Adrenal gland (tissue), 9 donors: ENCODE measurements at regions not wholly inside any gene's neighbourhood (a gene's known extent, or its start where the extent isn't known, plus 50 kb on each side); places are given as distances from the start of the nearest gene placed in this dataset.

Source experiments
- DNase-seq, 7 donors: peaks; one replicate each; pipeline ENCODE4 v3.0.0-alpha.2; 2019 to 2020
- H3K27ac ChIP-seq, 5 donors: fragments of 200-600 bp; sonication (generic) in 4 of 5; 1 replicate in 3 of 5; 2 replicates in 2 of 5; pipeline versions ENCODE4 v1.5.1 to v1.8.0; 2016 to 2020; ENCODE audit warnings: mild to moderate bottlenecking in 1 of 5
- H3K27me3 ChIP-seq: fragments of 200-600 bp; 2 replicates; pipeline ENCODE4 v1.8.0; 2021
- H3K36me3 ChIP-seq, 2 donors: fragments of 200-600 bp; replicated peaks in 1 of 2; 1 replicate in 1 of 2; 2 replicates in 1 of 2; pipeline versions ENCODE4 v1.5.1 to v1.8.0; 2018 to 2022
- H3K4me1 ChIP-seq, 2 donors: fragments of 200-600 bp; replicated peaks in 1 of 2; 1 replicate in 1 of 2; 2 replicates in 1 of 2; pipeline versions ENCODE4 v1.5.1 to v1.8.0; 2018 to 2021
- H3K4me3 ChIP-seq, 4 donors: fragments of 200-600 bp; sonication (generic) in 3 of 4; one replicate each; pipeline ENCODE4 v1.5.1; 2016 to 2018
- H3K9me3 ChIP-seq, 3 donors: fragments of 200-600 bp; sonication (generic) in 1 of 3; replicated peaks in 1 of 3; 1 replicate in 2 of 3; 2 replicates in 1 of 3; pipeline versions ENCODE4 v1.5.1 to v1.8.0; 2016 to 2021
- CTCF ChIP-seq, 6 experiments: fragments of 450-650 bp in 4 of 6; fragments of 200-600 bp in 2 of 6; sonication (generic) in 1 of 6; IDR thresholded peaks; 1 replicate in 5 of 6; 2 replicates in 1 of 6; pipeline versions ENCODE4 v1.5.1 to v1.8.0; 2016 to 2021; ENCODE audit warnings: antibody characterized with exemption in 6 of 6, mild to moderate bottlenecking in 2 of 6, moderate library complexity in 1 of 6
- POLR2A ChIP-seq, 2 donors: fragments of 450-650 bp; IDR thresholded peaks; one replicate each; pipeline ENCODE4 v1.6.1; 2017; ENCODE audit warnings: antibody characterized with exemption in 2 of 2, mild to moderate bottlenecking in 2 of 2, moderate library complexity in 1 of 2
- WGBS, 4 donors: extraction: QIAGEN DNeasy Blood & Tissue Kit in 2 of 4; methylation state at CpG; one replicate each; pipeline versions ENCODE4 v1.1.5 to v1.1.7; 2013 to 2017; 5-methylcytosine and 5-hydroxymethylcytosine counted together
- intact Hi-C, 2 donors: fragments of 100-400 bp; cut with DNase I; formaldehyde crosslinking; loops; one replicate each; pipeline versions ENCODE4 v1.14.1 to v1.15.0; 2022 to 2023
- donor health status: healthy with polysubstance abuse.
- donor health status: Bipolar disorder and iron deficiency.
- donor health status: DM: yes; HTN: yes; CAD: no.
- donor health status: DM: no; HTN: no; CAD: no.
- donor health status: DM: no; HTN: no; CAD: no.

GRCh38 chr7:67407392-67408071 is 410.9 kb downstream of the TYW1 start:
- H3K9me3 ChIP-seq = no peaks in the 10 kb centered on the region
- no peaks in the 10 kb centered on the region for H3K4me1 ChIP-seq
- TF ChIP-seq POLR2A (IDR thresholded peaks at IDR 0.05) = no peak
- TF ChIP-seq CTCF (IDR thresholded peaks at IDR 0.05) = no peak
- H3K4me3 ChIP-seq = no peak overlapping the region
- DNase-seq = no peak
- intact Hi-C loops = no loop called here
- no peaks in the 10 kb centered on the region for H3K36me3 ChIP-seq
- H3K27me3 ChIP-seq = no peaks in the 10 kb centered on the region
- H3K27ac ChIP-seq = no peak overlapping the region
- WGBS, 4 donors = 71 to 92% (median 85%) methylated on average over 9 of the region's 9 CpGs

- no peak for DNase-seq
- TF ChIP-seq POLR2A (IDR thresholded peaks at IDR 0.05) = no peak
- TF ChIP-seq CTCF (IDR thresholded peaks at IDR 0.05) = no peak
- Histone ChIP-seq H3K9me3 (no peaks in the 10 kb centered on the region), H3K36me3 (no peaks in the 10 kb centered on the region), H3K27ac (no peak overlapping the region), H3K27me3 (no peaks in the 10 kb centered on the region), H3K4me3 (no peak overlapping the region), H3K4me1 (no peaks in the 10 kb centered on the region)
- intact Hi-C loops = no loop called here
Observed at GRCh38 chr7:67408109-67408508, 411.5 kb downstream of the TYW1 start.

- Histone ChIP-seq H3K27ac (no peak overlapping the region), H3K4me1 (no peaks in the 10 kb centered on the region), H3K4me3 (no peak overlapping the region), H3K9me3 (no peaks in the 10 kb centered on the region), H3K36me3 (no peaks in the 10 kb centered on the region), H3K27me3 (no peaks in the 10 kb centered on the region)
- TF ChIP-seq POLR2A (IDR thresholded peaks at IDR 0.05) = no peak
- no peak for TF ChIP-seq CTCF (IDR thresholded peaks at IDR 0.05)
- no peak for DNase-seq
- 58 to 77% (median 66%) methylated on average over 3 of the region's 3 CpGs for WGBS, 4 donors
- intact Hi-C loops = no loop called here
Observed at GRCh38 chr7:67413670-67414069, 417.0 kb downstream of the TYW1 start.

- H3K27ac ChIP-seq = no peak overlapping the region
- WGBS, 4 donors = 93 to 97% (median 93%) methylated on average over 6 of the region's 6 CpGs
- no peak overlapping the region for H3K4me3 ChIP-seq
- H3K4me1 ChIP-seq = no peaks in the 10 kb centered on the region
- H3K27me3 ChIP-seq = no peaks in the 10 kb centered on the region
- TF ChIP-seq POLR2A (IDR thresholded peaks at IDR 0.05) = no peak
- TF ChIP-seq CTCF (IDR thresholded peaks at IDR 0.05) = no peak
- H3K36me3 ChIP-seq = no peaks in the 10 kb centered on the region
- no peaks in the 10 kb centered on the region for H3K9me3 ChIP-seq
- no peak for DNase-seq
- intact Hi-C loops = no loop called here
Observed at GRCh38 chr7:67414858-67415257, 418.2 kb downstream of the TYW1 start.
